Caco-2 (cell line): ENCODE measurements at regions not wholly inside any gene's neighbourhood (a gene's known extent, or its start where the extent isn't known, plus 50 kb on each side); places are given as distances from the start of the nearest gene placed in this dataset.

Experiments
- BruUV-seq: library from RNA; stranded (reverse); fragments of 400-500 nt; replicated peaks from 2 replicates; lab custom pipeline; 2021; lab: Mats Ljungman, UMichigan
- CTCF ChIA-PET: fragments of 300-600 bp; sonication (Branson Sonifier 250); formaldehyde crosslinking; loops from one replicate; lab custom pipeline; 2022; ENCODE audit warnings: antibody characterized with exemption; lab: Charles Lee
- POLR2A ChIA-PET: fragments of 300-600 bp; sonication (Branson Sonifier 250); formaldehyde crosslinking; loops from one replicate; lab custom pipeline; 2022; ENCODE audit warnings: antibody characterized with exemption; lab: Charles Lee
- DNase-seq, 2 experiments: peaks; one replicate each; pipeline versions ENCODE4 v3.0.0 to v3.0.0-alpha.2; 2020 to 2022
- H3K27me3 ChIP-seq: replicated peaks from 2 replicates; pipeline ENCODE4 v1.6.0; 2011; ENCODE audit warnings: low read length; ENCODE audit not compliant: control insufficient read depth, insufficient read depth
- H3K36me3 ChIP-seq: 2 replicates; pipeline ENCODE4 v1.5.1; 2011; ENCODE audit warnings: low read length; ENCODE audit not compliant: control insufficient read depth, insufficient read depth
- H3K4me1 ChIP-seq: fragments of 250-450 bp; sonication (Bioruptor Pico); 2 replicates; pipeline ENCODE4 v1.5.1; 2020; ENCODE audit warnings: mild to moderate bottlenecking
- H3K4me3 ChIP-seq: 2 replicates; pipeline ENCODE4 v1.5.1; 2011; ENCODE audit warnings: low read depth, mild to moderate bottlenecking, control low read depth, low read length
- H3K9me3 ChIP-seq: fragments of 250-450 bp; sonication (Bioruptor Pico); 2 replicates; pipeline ENCODE4 v1.5.1; 2020; ENCODE audit warnings: mild to moderate bottlenecking, moderate library complexity
- H3K27ac Mint-ChIP-seq: one replicate; pipeline ENCODE4 v1.8.0; 2022; ENCODE audit warnings: mixed read lengths; ENCODE audit not compliant: unreplicated experiment
- H3K27me3 Mint-ChIP-seq: one replicate; pipeline ENCODE4 v1.8.0; 2022; ENCODE audit warnings: mixed read lengths; ENCODE audit not compliant: insufficient read depth, unreplicated experiment
- H3K36me3 Mint-ChIP-seq: one replicate; pipeline ENCODE4 v1.8.0; 2022; ENCODE audit warnings: mild to moderate bottlenecking, mixed read lengths; ENCODE audit not compliant: insufficient read depth, unreplicated experiment
- H3K4me1 Mint-ChIP-seq: one replicate; pipeline ENCODE4 v1.8.0; 2022; ENCODE audit warnings: low read depth, mixed read lengths; ENCODE audit not compliant: unreplicated experiment
- H3K4me3 Mint-ChIP-seq: one replicate; pipeline ENCODE4 v1.8.0; 2022; ENCODE audit warnings: mild to moderate bottlenecking, moderate library complexity, mixed read lengths; ENCODE audit not compliant: unreplicated experiment
- H3K9me3 Mint-ChIP-seq: one replicate; pipeline ENCODE4 v1.8.0; 2022; ENCODE audit warnings: mixed read lengths; ENCODE audit not compliant: unreplicated experiment
- intact Hi-C: fragments of 100-400 bp; cut with micrococcal nuclease; formaldehyde crosslinking; loops from one replicate; pipeline ENCODE4 v1.10.0; 2022; ENCODE audit not compliant: unreplicated experiment
- TF ChIP-seq, protein P1 (sequence below), 2 experiments: fragments of 200-600 bp in 1 of 2; IDR thresholded peaks; 1 replicate in 1 of 2; 2 replicates in 1 of 2; pipeline versions ENCODE4 v1.5.1 to v1.8.0; 2011 to 2022; ENCODE audit warnings: antibody characterized with exemption in 1 of 2, control low read depth in 1 of 2, inconsistent platforms in 1 of 2, low read depth in 1 of 2, low read length in 1 of 2, mild to moderate bottlenecking in 1 of 2, moderate library complexity in 1 of 2; ENCODE audit not compliant: insufficient read depth in 1 of 2, severe bottlenecking in 1 of 2, unreplicated experiment in 1 of 2

DNA sequence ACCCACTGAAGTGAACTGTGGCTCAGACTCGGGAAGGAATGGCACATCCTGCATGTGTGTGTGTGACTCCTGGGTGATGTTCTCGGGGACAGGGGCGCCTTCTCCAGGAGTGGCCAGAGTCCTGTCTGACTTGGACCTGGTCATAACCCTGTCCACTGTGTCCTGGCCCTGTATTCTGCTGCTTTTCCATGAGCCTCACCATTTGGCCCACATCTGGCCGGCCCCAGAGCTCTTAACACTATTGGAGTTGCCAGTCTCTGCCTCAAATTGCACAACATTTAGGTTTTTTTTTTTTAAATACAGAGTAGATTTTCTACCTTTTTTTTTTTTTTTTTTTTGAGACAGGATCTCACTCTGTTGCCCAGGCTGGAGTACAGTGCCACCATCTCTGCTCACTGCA is 278.3 kb upstream of the TUT7 start:
- no peaks in the 10 kb centered on the region for H3K4me1 ChIP-seq
- H3K4me3 ChIP-seq, result no peak overlapping the region
- no peaks in the 10 kb centered on the region for H3K36me3 ChIP-seq
- H3K4me3 Mint-ChIP-seq, result no peak overlapping the region
- ChIA-PET POLR2A (no interaction called here), CTCF (no interaction called here)
- H3K9me3 Mint-ChIP-seq, result no peaks in the 10 kb centered on the region
- H3K9me3 ChIP-seq, result no peaks in the 10 kb centered on the region
- intact Hi-C loops, result no loop called here
- BruUV-seq, result no TSS peak
- DNase-seq, result no peak
- H3K27me3 ChIP-seq, result no peaks in the 10 kb centered on the region
- H3K36me3 Mint-ChIP-seq, result no peaks in the 10 kb centered on the region
- no peaks in the 10 kb centered on the region for H3K4me1 Mint-ChIP-seq
- peaks cover 4% of the 10 kb centered on the region for H3K27me3 Mint-ChIP-seq
- H3K27ac Mint-ChIP-seq, result no peak overlapping the region
- TF ChIP-seq, protein P1, sequence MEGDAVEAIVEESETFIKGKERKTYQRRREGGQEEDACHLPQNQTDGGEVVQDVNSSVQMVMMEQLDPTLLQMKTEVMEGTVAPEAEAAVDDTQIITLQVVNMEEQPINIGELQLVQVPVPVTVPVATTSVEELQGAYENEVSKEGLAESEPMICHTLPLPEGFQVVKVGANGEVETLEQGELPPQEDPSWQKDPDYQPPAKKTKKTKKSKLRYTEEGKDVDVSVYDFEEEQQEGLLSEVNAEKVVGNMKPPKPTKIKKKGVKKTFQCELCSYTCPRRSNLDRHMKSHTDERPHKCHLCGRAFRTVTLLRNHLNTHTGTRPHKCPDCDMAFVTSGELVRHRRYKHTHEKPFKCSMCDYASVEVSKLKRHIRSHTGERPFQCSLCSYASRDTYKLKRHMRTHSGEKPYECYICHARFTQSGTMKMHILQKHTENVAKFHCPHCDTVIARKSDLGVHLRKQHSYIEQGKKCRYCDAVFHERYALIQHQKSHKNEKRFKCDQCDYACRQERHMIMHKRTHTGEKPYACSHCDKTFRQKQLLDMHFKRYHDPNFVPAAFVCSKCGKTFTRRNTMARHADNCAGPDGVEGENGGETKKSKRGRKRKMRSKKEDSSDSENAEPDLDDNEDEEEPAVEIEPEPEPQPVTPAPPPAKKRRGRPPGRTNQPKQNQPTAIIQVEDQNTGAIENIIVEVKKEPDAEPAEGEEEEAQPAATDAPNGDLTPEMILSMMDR (IDR thresholded peaks at IDR 0.05; ENCODE audit: insufficient read depth in 1 of 2, low read depth in 1 of 2, low read length in 1 of 2, severe bottlenecking in 1 of 2, unreplicated experiment in 1 of 2), result no peak

DNA sequence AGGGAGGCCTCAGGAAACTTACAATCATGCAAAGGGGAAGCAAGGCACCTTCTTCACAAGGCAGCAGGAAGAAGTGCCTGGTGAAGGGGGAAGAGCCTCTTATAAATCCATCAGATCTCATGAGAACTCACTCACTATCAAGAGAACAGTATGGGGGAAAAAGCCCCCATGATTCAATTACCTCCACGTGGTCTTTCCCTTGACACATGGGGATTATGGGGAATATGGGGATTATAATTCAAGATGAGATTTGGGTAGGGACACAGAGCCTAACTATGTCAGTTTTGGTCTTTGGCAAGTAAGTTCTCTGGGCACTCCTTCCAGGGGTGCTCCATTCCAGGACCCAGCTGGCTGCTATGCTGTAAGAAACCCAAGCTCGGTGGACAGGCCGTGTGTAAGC is 275.3 kb upstream of the TUT7 start:
- Mint-ChIP-seq H3K9me3 (no peaks in the 10 kb centered on the region), H3K4me3 (no peak overlapping the region), H3K4me1 (no peaks in the 10 kb centered on the region), H3K36me3 (no peaks in the 10 kb centered on the region), H3K27me3 (no peaks in the 10 kb centered on the region), H3K27ac (no peak overlapping the region)
- no peaks in the 10 kb centered on the region for H3K9me3 ChIP-seq
- no peaks in the 10 kb centered on the region for H3K27me3 ChIP-seq
- intact Hi-C loops, result no loop called here
- ChIA-PET POLR2A (no interaction called here), CTCF (no interaction called here)
- H3K4me1 ChIP-seq, result no peaks in the 10 kb centered on the region
- H3K4me3 ChIP-seq, result no peak overlapping the region
- no TSS peak for BruUV-seq
- H3K36me3 ChIP-seq, result no peaks in the 10 kb centered on the region
- TF ChIP-seq, protein P1 (IDR thresholded peaks at IDR 0.05; ENCODE audit: insufficient read depth in 1 of 2, low read depth in 1 of 2, low read length in 1 of 2, severe bottlenecking in 1 of 2, unreplicated experiment in 1 of 2), result no peak
- DNase-seq, result no peak

DNA sequence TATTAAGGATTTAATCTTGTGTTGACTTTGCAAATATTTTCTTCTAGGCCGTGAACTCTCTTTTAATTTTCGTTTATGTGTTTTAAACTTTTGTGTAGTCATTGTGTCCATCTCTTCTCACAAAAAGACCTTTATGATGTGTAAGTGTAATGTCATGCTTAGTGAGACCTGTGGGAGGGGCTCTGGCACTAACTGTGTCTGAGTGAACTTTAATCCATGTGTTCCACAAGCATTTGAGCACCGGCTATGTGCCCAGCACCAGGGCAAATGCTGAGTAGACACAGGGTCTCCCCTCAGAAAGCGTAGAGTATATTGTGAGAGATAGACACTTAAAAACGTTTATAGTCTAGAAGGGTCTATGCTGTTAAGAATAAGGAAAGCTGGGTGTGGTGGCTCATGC is 272.6 kb upstream of the TUT7 start:
- Mint-ChIP-seq H3K27ac (no peak overlapping the region), H3K36me3 (no peaks in the 10 kb centered on the region), H3K27me3 (peaks cover 3% of the 10 kb centered on the region), H3K4me3 (no peak overlapping the region), H3K9me3 (no peaks in the 10 kb centered on the region), H3K4me1 (no peaks in the 10 kb centered on the region)
- ChIA-PET POLR2A (no interaction called here), CTCF (no interaction called here)
- H3K4me1 ChIP-seq, result no peaks in the 10 kb centered on the region
- no peaks in the 10 kb centered on the region for H3K27me3 ChIP-seq
- no peak overlapping the region for H3K4me3 ChIP-seq
- no peaks in the 10 kb centered on the region for H3K9me3 ChIP-seq
- TF ChIP-seq, protein P1 (IDR thresholded peaks at IDR 0.05; ENCODE audit: insufficient read depth in 1 of 2, low read depth in 1 of 2, low read length in 1 of 2, severe bottlenecking in 1 of 2, unreplicated experiment in 1 of 2), result no peak
- H3K36me3 ChIP-seq, result no peaks in the 10 kb centered on the region
- intact Hi-C loops, result no loop called here
- no peak for DNase-seq
- BruUV-seq, result no TSS peak
